ENCODE measurements at regions not wholly inside any gene's neighbourhood (a gene's known extent, or its start where the extent isn't known, plus 50 kb on each side); places are given as distances from the start of the nearest gene placed in this dataset.

GRCh38 chr14:56905282-56905681, 95.0 kb upstream of the OTX2 start:
- ChIA-PET CTCF (no interaction called here), POLR2A (no interaction called here)
- H3K4me3 ChIP-seq (ENCODE audit: low read depth, low read length): no peak overlapping the region
- H3K9me3 ChIP-seq (ENCODE audit: control insufficient read depth, insufficient read depth, low read depth, low read length): no peaks in the 10 kb centered on the region
- no peak for TF ChIP-seq SCRT1 (tag by site-specific recombination; IDR thresholded peaks at IDR 0.05; ENCODE audit: borderline replicate concordance)
- no peak for TF ChIP-seq ZNF404 (tag by site-specific recombination; IDR thresholded peaks at IDR 0.05)
- H3K27ac ChIP-seq (ENCODE audit: extremely low read depth, low read depth, low read length): no peak overlapping the region
- H3K36me3 ChIP-seq (ENCODE audit: control insufficient read depth in 2 of 2, insufficient read depth in 1 of 2, low read length in 2 of 2): no peaks in the 10 kb centered on the region
- H3K4me1 ChIP-seq (ENCODE audit: control insufficient read depth, insufficient read depth, low read length): no peaks in the 10 kb centered on the region

DNA sequence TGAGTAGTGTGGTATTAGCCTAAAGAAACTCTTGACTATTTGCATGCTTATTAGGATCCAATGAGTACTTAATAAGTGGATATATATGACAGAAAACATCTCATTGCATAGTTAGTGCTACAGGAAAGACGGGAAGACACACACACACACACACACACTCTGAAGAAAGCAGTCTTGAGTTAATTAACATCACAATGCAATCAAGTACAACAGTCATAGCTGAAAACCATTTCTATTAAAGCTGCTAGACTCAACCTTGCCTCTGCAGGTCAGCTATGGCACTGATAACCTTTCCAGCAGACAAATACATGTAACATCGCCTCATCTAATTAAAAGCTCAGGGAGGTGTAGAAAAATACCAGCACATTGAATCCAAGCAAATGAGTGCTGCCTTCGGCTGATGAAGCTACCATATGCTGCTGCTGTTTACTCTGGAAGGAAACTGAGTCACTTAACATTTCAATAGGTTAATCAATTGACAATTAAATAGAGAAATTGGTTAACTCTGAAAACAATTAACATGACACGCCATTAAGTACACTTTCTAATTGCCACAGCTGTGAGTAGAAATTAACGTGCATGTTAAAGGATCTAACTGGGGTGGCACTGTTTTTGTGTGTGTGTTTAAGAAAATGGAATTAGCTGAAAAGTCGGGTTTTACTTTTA, 93.2 kb upstream of the OTX2 start:
- Histone ChIP-seq H3K9me3 (ENCODE audit: control insufficient read depth, insufficient read depth, low read depth, low read length) (no peaks in the 10 kb centered on the region), H3K4me1 (ENCODE audit: control insufficient read depth, insufficient read depth, low read length) (no peaks in the 10 kb centered on the region), H3K4me3 (ENCODE audit: low read depth, low read length) (no peak overlapping the region), H3K27ac (ENCODE audit: extremely low read depth, low read depth, low read length) (no peak overlapping the region), H3K36me3 (ENCODE audit: control insufficient read depth in 2 of 2, insufficient read depth in 1 of 2, low read length in 2 of 2) (no peaks in the 10 kb centered on the region)
- TF ChIP-seq ZNF654 (tag by site-specific recombination; IDR thresholded peaks at IDR 0.05; ENCODE audit: low read depth) (no peak), ZNF239 (tag by site-specific recombination; IDR thresholded peaks at IDR 0.05) (no peak), ZNF174 (tag by site-specific recombination; IDR thresholded peaks at IDR 0.05) (no peak), TSHZ1 (tag by site-specific recombination; IDR thresholded peaks at IDR 0.05; ENCODE audit: borderline replicate concordance) (no peak), ZNF202 (tag by site-specific recombination; IDR thresholded peaks at IDR 0.05; ENCODE audit: borderline replicate concordance) (no peak), ZNF664 (tag by site-specific recombination; IDR thresholded peaks at IDR 0.05) (no peak), ZNF146 (tag by site-specific recombination; IDR thresholded peaks at IDR 0.05) (no peak), ZBTB8A (tag by site-specific recombination; IDR thresholded peaks at IDR 0.05) (no peak), ZSCAN4 (tag by site-specific recombination; IDR thresholded peaks at IDR 0.05) (no peak)
- TF ChIP-seq, protein P1, sequence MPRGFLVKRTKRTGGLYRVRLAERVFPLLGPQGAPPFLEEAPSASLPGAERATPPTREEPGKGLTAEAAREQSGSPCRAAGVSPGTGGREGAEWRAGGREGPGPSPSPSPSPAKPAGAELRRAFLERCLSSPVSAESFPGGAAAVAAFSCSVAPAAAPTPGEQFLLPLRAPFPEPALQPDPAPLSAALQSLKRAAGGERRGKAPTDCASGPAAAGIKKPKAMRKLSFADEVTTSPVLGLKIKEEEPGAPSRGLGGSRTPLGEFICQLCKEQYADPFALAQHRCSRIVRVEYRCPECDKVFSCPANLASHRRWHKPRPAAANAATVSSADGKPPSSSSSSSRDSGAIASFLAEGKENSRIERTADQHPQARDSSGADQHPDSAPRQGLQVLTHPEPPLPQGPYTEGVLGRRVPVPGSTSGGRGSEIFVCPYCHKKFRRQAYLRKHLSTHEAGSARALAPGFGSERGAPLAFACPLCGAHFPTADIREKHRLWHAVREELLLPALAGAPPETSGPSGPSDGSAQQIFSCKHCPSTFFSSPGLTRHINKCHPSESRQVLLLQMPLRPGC (tag by site-specific recombination; IDR thresholded peaks at IDR 0.05): no peak
- ChIA-PET CTCF (interaction anchor here (0.6 kb wide), 2 partner anchors 29 to 351 kb away, joined by 3 read pairs; no protein-coding TSS in a partner anchor), POLR2A (no interaction called here)

- Histone ChIP-seq H3K4me3 (ENCODE audit: low read depth, low read length) (no peak overlapping the region), H3K4me1 (ENCODE audit: control insufficient read depth, insufficient read depth, low read length) (no peaks in the 10 kb centered on the region), H3K27ac (ENCODE audit: extremely low read depth, low read depth, low read length) (no peak overlapping the region), H3K9me3 (ENCODE audit: control insufficient read depth, insufficient read depth, low read depth, low read length) (no peaks in the 10 kb centered on the region), H3K36me3 (ENCODE audit: control insufficient read depth in 2 of 2, insufficient read depth in 1 of 2, low read length in 2 of 2) (no peaks in the 10 kb centered on the region)
- POLR2A ChIA-PET: no interaction called here
- CTCF ChIA-PET: no interaction called here
- TF ChIP-seq ZFHX2 (tag by site-specific recombination; conservative IDR thresholded peaks at IDR 0.05) (no peak), GLI2 (tag by site-specific recombination; IDR thresholded peaks at IDR 0.05; ENCODE audit: borderline replicate concordance, low read depth) (no peak), ZNF426 (tag by site-specific recombination; IDR thresholded peaks at IDR 0.05) (no peak), ZNF404 (tag by site-specific recombination; IDR thresholded peaks at IDR 0.05) (no peak), EGR2 (tag by site-specific recombination; IDR thresholded peaks at IDR 0.05; ENCODE audit: low read depth) (no peak), ZNF341 (tag by site-specific recombination; IDR thresholded peaks at IDR 0.05; ENCODE audit: low read depth) (no peak), SALL2 (tag by site-specific recombination; IDR thresholded peaks at IDR 0.05; ENCODE audit: borderline replicate concordance) (no peak), ZNF121 (tag by site-specific recombination; IDR thresholded peaks at IDR 0.05) (no peak), ZNF629 (tag by site-specific recombination; IDR thresholded peaks at IDR 0.05) (no peak), SP7 (tag by site-specific recombination; IDR thresholded peaks at IDR 0.05) (no peak), ZNF155 (tag by site-specific recombination; IDR thresholded peaks at IDR 0.05) (no peak), SP2 (tag by site-specific recombination; IDR thresholded peaks at IDR 0.05) (no peak), YY1 (tag by site-specific recombination; IDR thresholded peaks at IDR 0.05) (no peak), GLIS1 (tag by site-specific recombination; IDR thresholded peaks at IDR 0.05) (no peak)
- TF ChIP-seq, protein P1 (tag by site-specific recombination; IDR thresholded peaks at IDR 0.05): no peak
Observed at GRCh38 chr14:56902385-56902784, 92.1 kb upstream of the OTX2 start.
